Smooth muscle cell (in vitro differentiated cells): ENCODE measurements at regions not wholly inside any gene's neighbourhood (a gene's known extent, or its start where the extent isn't known, plus 50 kb on each side); places are given as distances from the start of the nearest gene placed in this dataset.

Experiments
- DNase-seq: peaks from one replicate; lab custom pipeline; 2025; ENCODE audit not compliant: unreplicated experiment; lab: John Stamatoyannopoulos, UW
- H2AFZ ChIP-seq: fragments of 200-600 bp; sonication (generic); 2 replicates; pipeline ENCODE4 v1.6.0; 2016; ENCODE audit warnings: antibody characterized with exemption, low read depth, mild to moderate bottlenecking
- H3F3A ChIP-seq: fragments of 200-600 bp; sonication (generic); 2 replicates; pipeline ENCODE4 v1.6.0; 2017; ENCODE audit warnings: antibody characterized with exemption, low read depth
- H3K27ac ChIP-seq: fragments of 200-600 bp; sonication (generic); 2 replicates; pipeline ENCODE4 v1.5.1; 2016; ENCODE audit warnings: low read depth, mild to moderate bottlenecking
- H3K27me3 ChIP-seq: fragments of 200-600 bp; sonication (generic); 2 replicates; pipeline ENCODE4 v1.6.1; 2016; ENCODE audit warnings: low read depth, mild to moderate bottlenecking
- H3K36me3 ChIP-seq: fragments of 200-600 bp; sonication (generic); 2 replicates; pipeline ENCODE4 v1.5.1; 2016; ENCODE audit warnings: low read depth
- H3K4me1 ChIP-seq: fragments of 200-600 bp; sonication (generic); 2 replicates; pipeline ENCODE4 v1.5.1; 2016; ENCODE audit warnings: low read depth
- H3K4me2 ChIP-seq: fragments of 200-600 bp; sonication (generic); 2 replicates; pipeline ENCODE4 v1.6.0; 2016; ENCODE audit warnings: mild to moderate bottlenecking
- H3K4me3 ChIP-seq: fragments of 200-600 bp; sonication (generic); 2 replicates; pipeline ENCODE4 v1.5.1; 2016; ENCODE audit warnings: mild to moderate bottlenecking
- H3K79me2 ChIP-seq: fragments of 200-600 bp; sonication (generic); 2 replicates; pipeline ENCODE4 v1.6.0; 2016; ENCODE audit warnings: low read depth, mild to moderate bottlenecking
- H3K9ac ChIP-seq: fragments of 200-600 bp; sonication (generic); 2 replicates; pipeline ENCODE4 v1.6.0; 2016; ENCODE audit warnings: low read depth
- H3K9me3 ChIP-seq: fragments of 200-600 bp; sonication (generic); replicated peaks from 2 replicates; pipeline ENCODE4 v1.5.1; 2016; ENCODE audit warnings: low read depth
- H4K20me1 ChIP-seq: fragments of 200-600 bp; sonication (generic); 2 replicates; pipeline ENCODE4 v1.6.0; 2016; ENCODE audit warnings: low read depth
- WGBS: methylation state at CpG from one replicate; pipeline ENCODE4 v1.1.7; 2016; ENCODE audit warnings: low lambda C conversion rate; 5-methylcytosine and 5-hydroxymethylcytosine counted together
- TF ChIP-seq, protein P1 (sequence below): fragments of 200-600 bp; sonication (generic); IDR thresholded peaks from 2 replicates; pipeline ENCODE4 v1.5.1; 2017; ENCODE audit warnings: borderline replicate concordance, mild to moderate bottlenecking, antibody characterized with exemption; ENCODE audit not compliant: insufficient read depth, poor library complexity, severe bottlenecking

DNA sequence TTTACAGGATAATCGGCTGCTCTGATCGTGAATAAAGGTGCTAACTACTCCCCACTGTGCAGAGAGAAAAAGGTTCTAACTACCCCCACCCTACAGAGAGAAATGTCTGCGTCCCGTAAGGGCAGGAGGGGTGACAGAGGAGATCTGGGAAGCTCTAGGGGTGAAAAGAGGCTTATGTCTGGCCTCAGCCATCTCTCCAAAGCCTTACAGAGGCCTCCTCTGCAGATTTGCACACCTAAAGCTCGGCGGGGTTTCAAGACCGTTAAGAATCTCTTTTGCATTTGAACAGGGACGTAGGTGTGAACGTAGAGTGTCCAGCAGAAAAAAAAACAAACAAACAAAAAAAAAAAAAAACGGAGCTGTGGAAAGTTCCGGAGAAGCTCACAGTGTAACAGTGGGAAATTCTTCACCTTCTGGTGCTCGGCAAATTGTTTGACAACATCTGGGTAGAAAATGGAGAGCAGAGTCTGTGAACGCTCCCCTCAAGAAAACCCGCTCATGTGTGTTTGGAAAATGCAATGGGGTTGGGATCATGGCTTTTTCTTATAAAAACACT, 161.0 kb downstream of the SHOX start:
- no peak for DNase-seq
- Histone ChIP-seq H2AFZ (no peak overlapping the region), H3K27ac (no peak overlapping the region), H3K4me3 (no peak overlapping the region), H4K20me1 (no peaks in the 10 kb centered on the region), H3K9ac (no peak overlapping the region), H3K9me3 (no peaks in the 10 kb centered on the region), H3K79me2 (no peaks in the 10 kb centered on the region), H3F3A (no peaks in the 10 kb centered on the region), H3K4me2 (no peak overlapping the region), H3K27me3 (peaks cover 37% of the 10 kb centered on the region), H3K4me1 (peaks cover 15% of the 10 kb centered on the region), H3K36me3 (no peaks in the 10 kb centered on the region)
- 37% methylated on average over 14 of the region's 14 CpGs for WGBS
- TF ChIP-seq, protein P1, sequence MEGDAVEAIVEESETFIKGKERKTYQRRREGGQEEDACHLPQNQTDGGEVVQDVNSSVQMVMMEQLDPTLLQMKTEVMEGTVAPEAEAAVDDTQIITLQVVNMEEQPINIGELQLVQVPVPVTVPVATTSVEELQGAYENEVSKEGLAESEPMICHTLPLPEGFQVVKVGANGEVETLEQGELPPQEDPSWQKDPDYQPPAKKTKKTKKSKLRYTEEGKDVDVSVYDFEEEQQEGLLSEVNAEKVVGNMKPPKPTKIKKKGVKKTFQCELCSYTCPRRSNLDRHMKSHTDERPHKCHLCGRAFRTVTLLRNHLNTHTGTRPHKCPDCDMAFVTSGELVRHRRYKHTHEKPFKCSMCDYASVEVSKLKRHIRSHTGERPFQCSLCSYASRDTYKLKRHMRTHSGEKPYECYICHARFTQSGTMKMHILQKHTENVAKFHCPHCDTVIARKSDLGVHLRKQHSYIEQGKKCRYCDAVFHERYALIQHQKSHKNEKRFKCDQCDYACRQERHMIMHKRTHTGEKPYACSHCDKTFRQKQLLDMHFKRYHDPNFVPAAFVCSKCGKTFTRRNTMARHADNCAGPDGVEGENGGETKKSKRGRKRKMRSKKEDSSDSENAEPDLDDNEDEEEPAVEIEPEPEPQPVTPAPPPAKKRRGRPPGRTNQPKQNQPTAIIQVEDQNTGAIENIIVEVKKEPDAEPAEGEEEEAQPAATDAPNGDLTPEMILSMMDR = no peak

GRCh38 chrX:790783-791360, 160.3 kb downstream of the SHOX start:
- H3K9ac ChIP-seq = no peak overlapping the region
- no peaks in the 10 kb centered on the region for H3K79me2 ChIP-seq
- WGBS = 38% methylated on average over 29 of the region's 30 CpGs
- H3K4me3 ChIP-seq = no peak overlapping the region
- DNase-seq = no peak
- H3K27me3 ChIP-seq = peaks cover 37% of the 10 kb centered on the region
- no peaks in the 10 kb centered on the region for H3F3A ChIP-seq
- no peaks in the 10 kb centered on the region for H3K36me3 ChIP-seq
- H3K4me1 ChIP-seq = peaks cover 15% of the 10 kb centered on the region
- no peak overlapping the region for H3K27ac ChIP-seq
- no peaks in the 10 kb centered on the region for H3K9me3 ChIP-seq
- no peaks in the 10 kb centered on the region for H4K20me1 ChIP-seq
- no peak overlapping the region for H2AFZ ChIP-seq
- TF ChIP-seq, protein P1 = no peak
- H3K4me2 ChIP-seq = no peak overlapping the region

- Histone ChIP-seq H3K79me2 (no peaks in the 10 kb centered on the region), H3K27me3 (peaks cover 37% of the 10 kb centered on the region), H3K4me3 (no peak overlapping the region), H3K27ac (no peak overlapping the region), H3K9ac (no peak overlapping the region), H3K36me3 (no peaks in the 10 kb centered on the region), H3K4me2 (no peak overlapping the region), H3K4me1 (peaks cover 15% of the 10 kb centered on the region), H3F3A (no peaks in the 10 kb centered on the region), H2AFZ (no peak overlapping the region), H4K20me1 (no peaks in the 10 kb centered on the region), H3K9me3 (no peaks in the 10 kb centered on the region)
- 35% methylated on average over 17 of the region's 18 CpGs for WGBS
- TF ChIP-seq, protein P1 = no peak
- DNase-seq = no peak
These were observed 159.5 kb downstream of the SHOX start for GRCh38 chrX:790041-790506.

DNA sequence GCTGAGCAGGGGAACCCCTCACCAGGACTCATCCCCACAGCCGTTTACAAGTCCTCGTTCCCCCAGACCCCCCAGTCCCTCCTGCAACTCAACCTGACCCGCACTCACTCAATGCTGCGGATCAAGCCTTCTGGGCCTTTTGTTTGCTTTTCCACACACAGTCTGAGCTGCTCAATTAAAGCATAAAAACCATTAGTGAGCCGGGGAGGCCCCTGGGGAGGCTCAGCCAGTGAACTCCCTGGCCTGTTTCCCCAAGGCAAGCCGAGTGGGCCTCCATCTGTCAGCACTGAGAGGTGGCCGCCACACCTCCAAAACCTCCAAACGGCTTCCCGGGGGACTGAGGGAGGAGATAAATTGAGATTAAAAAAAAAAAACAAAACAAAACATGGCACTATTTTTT, 158.5 kb downstream of the SHOX start:
- TF ChIP-seq, protein P1 = no peak
- Histone ChIP-seq H3K4me3 (no peak overlapping the region), H3K9ac (no peak overlapping the region), H3K9me3 (no peaks in the 10 kb centered on the region), H3K36me3 (no peaks in the 10 kb centered on the region), H3K79me2 (no peaks in the 10 kb centered on the region), H4K20me1 (no peaks in the 10 kb centered on the region), H3K4me2 (no peak overlapping the region), H3K27ac (no peak overlapping the region), H3K4me1 (peaks cover 15% of the 10 kb centered on the region), H3F3A (no peaks in the 10 kb centered on the region), H2AFZ (no peak overlapping the region), H3K27me3 (peaks cover 37% of the 10 kb centered on the region)
- WGBS = 68% methylated on average over 9 of the region's 9 CpGs
- no peak for DNase-seq
